Left colon (tissue), 2 donors: ENCODE measurements at regions not wholly inside any gene's neighbourhood (a gene's known extent, or its start where the extent isn't known, plus 50 kb on each side); places are given as distances from the start of the nearest gene placed in this dataset.
A peak's percentile ranks its signal among the peaks of the same experiment; 100 is the strongest.
"Not testable (repeated sequence)": the region's sequence is repeated elsewhere in the genome, so short reads cannot be mapped to it uniquely, and the experiment has no call there.

Experiments
- ATAC-seq: fragments of 200-7000 bp; cut with Tn5 transposase; one replicate; pipeline ENCODE4 v1.9.1; 2020; ENCODE audit warnings: mild to moderate bottlenecking, moderate library complexity
- DNase-seq, 2 donors: peaks; one replicate each; pipeline ENCODE4 v3.0.0-alpha.2; 2020
- intact Hi-C, 2 donors: fragments of 100-400 bp; cut with DNase I in 1 of 2; cut with micrococcal nuclease in 1 of 2; formaldehyde crosslinking; loops; one replicate each; pipeline versions ENCODE4 v1.11.2 to v1.14.0; 2022; cut with DNase I, micrococcal nuclease
- donor health status: DM: no; HTN: no; CAD: no.
- donor health status: DM: yes; HTN: yes; CAD: no.

DNA sequence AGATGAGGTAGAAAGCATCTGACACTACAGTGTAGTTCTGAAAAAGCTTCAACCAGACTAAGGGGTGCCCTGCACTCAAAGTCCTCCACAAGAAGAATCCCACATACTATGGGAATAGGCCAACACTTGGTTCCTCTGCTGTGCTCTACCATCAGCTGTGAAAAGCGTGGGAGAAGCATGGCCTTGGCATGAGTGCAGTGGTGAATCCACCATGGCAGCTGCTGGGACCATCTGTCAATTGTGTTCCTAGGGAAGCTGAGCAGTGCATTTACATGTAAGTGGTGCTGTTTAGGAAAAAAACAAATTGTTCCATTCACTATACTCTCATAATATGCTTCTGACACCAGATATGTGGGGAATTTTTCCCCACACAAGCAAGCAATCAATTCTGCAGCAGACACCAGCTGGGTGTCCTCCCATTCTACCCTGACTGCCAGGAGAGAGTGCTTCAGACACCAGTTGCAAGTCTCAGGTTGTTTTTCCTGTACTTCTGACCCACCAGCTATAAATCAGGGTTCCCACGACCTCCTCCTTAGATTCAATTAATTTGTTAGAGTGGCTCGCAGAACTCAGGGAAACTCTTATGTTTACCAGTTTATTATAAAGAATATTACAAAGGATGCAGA, 230.8 kb upstream of the CHRM3 start:
- DNase-seq = no peak
- intact Hi-C loops = no loop called here

GRCh38 chr1:239151937-239152336, 234.4 kb upstream of the CHRM3 start:
- no peak for DNase-seq
- no peak for ATAC-seq
- intact Hi-C loops = no loop called here

More for the DNA sequence above, 230.8 kb upstream of the CHRM3 start:
- ATAC-seq = no peak

DNA sequence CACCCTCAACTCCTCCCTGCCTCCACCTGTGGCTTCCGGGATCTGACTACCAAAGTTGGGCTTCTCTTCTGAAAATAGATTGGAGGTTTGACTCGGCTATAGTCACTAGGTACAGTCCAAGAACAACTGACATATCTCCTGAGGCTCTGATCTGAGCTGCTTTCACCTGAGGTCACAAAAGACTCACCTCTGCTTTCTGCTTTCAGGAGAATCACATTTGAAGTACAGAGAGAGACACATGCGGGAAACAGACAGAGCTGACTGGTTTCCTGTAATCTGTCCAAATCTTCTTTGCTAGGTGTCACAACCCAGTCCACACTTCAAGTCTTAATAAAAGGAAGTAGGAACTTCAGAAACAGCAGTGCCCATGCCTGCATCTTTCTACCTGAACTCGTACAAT, 245.4 kb upstream of the CHRM3 start:
- DNase-seq (no peak), ATAC-seq (no peak)
- intact Hi-C loops = no loop called here

- no peak for DNase-seq
- no peak for ATAC-seq
- intact Hi-C loops = no loop called here
These were observed 246.6 kb upstream of the CHRM3 start for GRCh38 chr1:239139801-239140200.

DNA sequence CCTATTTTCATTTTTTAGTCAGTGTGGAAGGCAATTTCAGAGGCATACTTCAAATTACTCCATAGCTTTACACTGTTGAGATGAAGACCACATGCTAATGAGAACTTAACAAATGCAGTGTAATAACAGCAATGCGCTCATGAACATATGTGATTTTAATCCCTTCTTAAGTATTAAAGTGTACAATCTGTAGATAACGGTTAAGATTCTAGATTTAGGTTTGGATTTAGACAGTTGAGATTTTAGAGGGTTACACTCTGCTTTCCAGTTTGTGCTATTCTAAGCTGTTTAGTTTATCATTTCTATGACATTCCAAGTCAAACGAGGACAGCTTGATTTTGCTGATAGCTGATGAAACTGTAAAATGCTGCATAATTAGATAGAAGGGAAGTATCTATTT, 257.8 kb upstream of the CHRM3 start:
- intact Hi-C loops = no loop called here
- ATAC-seq (no peak), DNase-seq (no peak)

GRCh38 chr1:239126884-239127283, 259.5 kb upstream of the CHRM3 start:
- intact Hi-C loops = no loop called here

GRCh38 chr1:239125893-239126292, 260.5 kb upstream of the CHRM3 start:
- intact Hi-C loops = no loop called here
- ATAC-seq (no peak), DNase-seq (no peak)

More at GRCh38 chr1:239126884-239127283, 259.5 kb upstream of the CHRM3 start:
- ATAC-seq = no peak
- DNase-seq = no peak

GRCh38 chr1:239125027-239125426, 261.3 kb upstream of the CHRM3 start:
- ATAC-seq (no peak), DNase-seq (no peak)
- intact Hi-C loops = no loop called here

DNA sequence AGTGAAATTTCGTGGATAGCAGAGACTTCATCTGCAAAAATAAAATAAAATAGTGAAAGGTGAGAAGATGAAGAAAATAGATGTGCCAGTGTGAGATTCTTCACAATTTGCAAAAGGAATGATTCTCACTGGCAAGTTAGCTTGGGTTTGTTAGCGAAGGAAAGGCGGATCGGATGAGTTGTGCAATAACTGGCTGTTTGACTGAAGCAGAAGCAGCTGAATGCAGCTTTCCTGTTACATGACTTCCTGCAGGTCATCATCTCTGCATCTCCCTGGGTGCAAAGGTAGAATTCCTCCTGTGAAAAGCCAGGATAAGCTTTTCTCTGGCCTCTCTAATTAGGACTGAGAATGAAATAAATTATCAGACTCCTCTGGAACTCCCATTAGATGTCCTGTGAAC, 263.1 kb upstream of the CHRM3 start:
- intact Hi-C loops = no loop called here
- no peak for ATAC-seq
- no peak for DNase-seq

DNA sequence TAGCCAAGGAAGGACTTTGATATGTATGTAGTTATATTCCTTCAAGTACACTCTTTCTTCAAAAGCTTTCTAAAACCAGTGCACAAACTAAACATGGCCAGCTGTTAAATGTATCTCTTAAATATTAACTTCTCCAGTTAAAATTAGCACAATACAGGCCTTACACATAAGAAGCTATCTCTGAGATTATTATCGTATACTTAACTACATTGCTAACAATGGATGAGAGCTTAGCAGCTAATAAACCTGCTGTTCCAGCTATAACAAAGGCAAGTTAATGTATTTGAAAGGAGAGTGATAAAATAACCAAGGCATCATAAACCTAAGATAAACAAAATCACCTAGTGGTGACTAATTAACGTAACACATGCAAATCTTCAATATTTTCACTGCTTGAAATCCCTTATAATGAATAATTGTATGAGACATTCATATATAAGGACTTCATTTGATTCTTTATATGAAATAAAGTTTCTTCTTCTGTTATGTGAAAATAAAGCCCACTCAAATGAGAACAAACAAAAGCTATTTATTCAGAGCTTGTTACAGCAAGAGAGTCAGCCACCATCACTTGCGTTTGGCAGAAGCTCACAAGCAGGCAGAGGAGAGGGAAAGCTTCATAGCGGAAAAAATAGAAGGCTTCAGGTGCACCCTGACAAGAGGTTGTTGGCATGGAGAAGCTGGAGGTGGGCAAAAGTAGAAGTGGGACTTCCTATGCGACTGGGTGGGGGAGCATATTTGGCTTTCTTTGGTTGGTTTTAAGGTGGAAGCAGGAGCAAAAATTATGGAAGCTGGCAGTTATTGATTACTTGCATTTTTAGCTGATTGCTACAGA, 274.1 kb upstream of the CHRM3 start:
- ATAC-seq (peak; percentile 82), DNase-seq (no peak)
- intact Hi-C loops = no loop called here

DNA sequence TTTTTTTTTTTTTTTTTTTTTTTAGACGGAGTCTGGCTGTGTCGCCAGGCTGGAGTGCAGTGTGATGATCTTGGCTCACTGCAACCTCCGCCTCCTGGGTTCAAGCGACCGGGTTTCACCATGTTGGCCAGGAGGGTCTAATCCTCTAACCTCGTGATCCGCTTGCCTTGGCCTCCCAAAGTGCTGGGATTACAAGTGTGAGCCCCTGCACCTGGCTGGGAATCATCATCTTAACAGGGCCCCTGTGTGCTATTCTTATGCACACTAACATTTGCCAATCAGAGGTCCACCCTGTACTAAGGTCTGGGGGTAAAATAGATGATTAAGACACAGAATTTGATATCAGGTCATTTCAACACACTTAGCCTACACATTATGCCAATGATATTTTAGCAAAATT, 278.7 kb upstream of the CHRM3 start:
- ATAC-seq = no peak
- DNase-seq = no peak
- intact Hi-C loops = no loop called here

GRCh38 chr1:239106689-239107088, 279.7 kb upstream of the CHRM3 start:
- intact Hi-C loops, DNase-seq, ATAC-seq: not testable (repeated sequence)

DNA sequence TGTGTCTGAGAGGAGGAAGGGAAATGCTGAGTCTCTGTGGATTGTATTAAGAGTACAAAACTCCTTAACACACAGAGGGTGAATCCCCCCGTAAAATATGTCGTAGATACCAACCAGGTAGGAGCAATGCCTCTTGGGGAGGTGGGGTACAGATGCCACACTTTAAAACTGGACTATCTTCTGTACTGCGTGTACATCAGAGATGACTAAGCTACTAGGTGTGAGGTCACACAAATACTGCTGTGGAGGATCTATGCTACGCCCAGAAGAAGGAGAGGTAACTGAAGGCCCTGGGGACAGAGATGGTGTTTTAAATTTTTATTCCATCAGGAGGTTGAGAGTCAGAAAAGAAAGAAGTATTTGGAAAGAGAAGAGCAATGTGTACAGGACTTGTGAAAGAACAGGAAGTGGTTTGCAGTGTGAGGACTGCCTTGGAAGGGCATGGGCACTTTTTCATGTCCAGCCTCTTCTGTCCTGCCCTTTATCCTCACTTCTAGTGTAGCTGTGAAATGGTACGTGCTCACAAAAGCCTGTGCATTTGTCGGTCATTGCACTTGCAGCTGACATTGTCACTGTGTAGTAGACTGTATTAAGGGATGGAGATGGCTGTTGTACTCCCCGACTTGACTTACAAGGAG, 287.8 kb upstream of the CHRM3 start:
- DNase-seq (no peak), ATAC-seq (no peak)
- intact Hi-C loops = no loop called here

GRCh38 chr1:239091537-239091936, 294.8 kb upstream of the CHRM3 start:
- intact Hi-C loops = no loop called here
- DNase-seq (no peak), ATAC-seq (peak; percentile 66)

GRCh38 chr1:239084459-239085080, 301.8 kb upstream of the CHRM3 start:
- no peak for ATAC-seq
- DNase-seq = no peak
- intact Hi-C loops = no loop called here

DNA sequence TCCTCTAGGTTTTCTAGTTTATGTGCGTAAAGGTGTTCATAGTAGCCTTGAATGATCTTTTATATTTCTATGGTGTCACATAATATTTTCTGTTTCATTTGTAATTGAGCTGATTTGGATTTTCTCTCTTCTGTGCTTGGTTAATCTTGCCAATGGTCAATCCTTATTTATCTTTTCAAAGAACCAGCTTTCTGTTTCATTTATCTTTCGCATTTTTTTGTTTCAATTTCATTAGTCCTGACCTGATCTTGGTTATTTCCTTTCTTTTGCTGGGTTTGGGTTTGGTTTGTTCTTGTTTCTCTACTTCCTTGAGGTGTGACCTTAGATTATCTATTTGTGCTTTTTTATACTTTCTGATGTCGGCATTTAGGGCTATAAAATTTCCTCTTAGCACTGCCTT, 304.4 kb upstream of the CHRM3 start:
- intact Hi-C loops, DNase-seq, ATAC-seq: not testable (repeated sequence)

- no peak for ATAC-seq
- intact Hi-C loops = no loop called here
- no peak for DNase-seq
These were observed 318.9 kb upstream of the CHRM3 start for GRCh38 chr1:239067480-239067879.

- no peak for ATAC-seq
- intact Hi-C loops = no loop called here
These were observed 319.3 kb upstream of the CHRM3 start for GRCh38 chr1:239067058-239067457.

GRCh38 chr1:239061770-239062169, 324.6 kb upstream of the CHRM3 start:
- ATAC-seq (no peak), DNase-seq (no peak)
- intact Hi-C loops = no loop called here

More at GRCh38 chr1:239067058-239067457, 319.3 kb upstream of the CHRM3 start:
- no peak for DNase-seq

DNA sequence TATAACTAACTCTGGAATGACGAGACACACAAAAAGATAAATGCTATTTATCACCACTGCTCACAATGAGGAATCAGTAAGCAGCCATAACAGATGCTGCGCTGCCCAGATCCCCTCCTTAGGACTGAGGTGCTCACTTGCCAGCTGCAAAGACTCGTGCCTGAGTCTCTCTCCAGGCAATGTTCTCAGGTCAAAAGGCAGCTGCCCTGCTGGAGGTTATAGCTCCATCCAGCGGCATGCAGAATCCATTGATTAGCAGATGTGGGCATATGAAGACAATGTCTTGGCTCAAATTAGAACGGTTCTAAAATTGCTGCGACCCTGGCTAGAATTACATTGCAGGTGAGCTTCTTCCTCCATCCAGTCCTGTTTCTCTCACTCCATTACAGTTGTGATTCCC, 328.2 kb upstream of the CHRM3 start:
- intact Hi-C loops = no loop called here

More for the DNA sequence above, 328.2 kb upstream of the CHRM3 start:
- DNase-seq (no peak), ATAC-seq (no peak)
